T-helper 1 cell treated with Interleukin-12 subunit alpha and Interleukin-12 subunit beta and Interleukin-4 antibody, amounts not matched to agents 30 ng/mL and 1 ng/mL, for 36 hours (primary cell): ENCODE measurements at regions not wholly inside any gene's neighbourhood (a gene's known extent, or its start where the extent isn't known, plus 50 kb on each side); places are given as distances from the start of the nearest gene placed in this dataset.

Experiments used
- intact Hi-C: fragments of 100-400 bp; cut with micrococcal nuclease; formaldehyde crosslinking; loops from one replicate; pipeline ENCODE4 v1.15.1; 2024

DNA sequence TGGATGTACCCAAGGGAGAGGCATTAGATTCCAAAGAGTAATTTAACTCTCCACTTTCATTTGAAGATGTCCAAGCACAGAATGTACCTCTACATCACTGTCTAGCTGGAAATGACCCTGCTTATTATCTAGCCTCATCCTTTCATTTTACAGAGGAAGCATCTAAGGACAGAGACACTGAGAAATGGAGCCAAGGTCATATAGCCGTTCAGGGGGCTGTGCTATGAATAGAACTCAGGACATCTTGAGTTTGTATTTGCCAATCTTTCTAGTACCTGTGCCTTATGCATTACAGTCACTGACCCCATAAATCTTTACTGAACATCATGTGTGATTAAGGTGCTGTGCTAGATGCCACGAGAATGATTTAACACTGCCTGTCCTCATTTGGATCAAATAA lies 138.2 kb upstream of the SPTLC3 start:
- intact Hi-C loops: no loop called here

DNA sequence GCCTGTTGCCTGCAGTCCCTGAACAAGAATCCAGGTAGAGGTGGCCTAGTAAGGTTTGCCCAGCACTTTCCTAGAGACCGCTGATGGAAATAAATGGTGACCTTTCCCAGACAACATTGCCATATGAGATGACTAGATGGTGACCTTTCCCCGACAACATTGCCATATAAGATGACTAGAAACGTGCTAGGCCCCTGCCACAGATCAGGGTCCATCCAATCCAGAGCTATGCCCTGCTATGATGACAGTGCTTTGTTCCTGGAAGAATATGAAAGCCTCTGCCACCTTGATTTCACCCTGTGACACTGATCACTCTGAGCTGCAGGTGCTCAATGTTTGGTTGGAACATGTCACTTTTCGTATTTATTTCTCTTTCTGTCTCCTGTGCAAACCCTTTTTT lies 133.8 kb upstream of the SPTLC3 start:
- intact Hi-C loops: no loop called here

DNA sequence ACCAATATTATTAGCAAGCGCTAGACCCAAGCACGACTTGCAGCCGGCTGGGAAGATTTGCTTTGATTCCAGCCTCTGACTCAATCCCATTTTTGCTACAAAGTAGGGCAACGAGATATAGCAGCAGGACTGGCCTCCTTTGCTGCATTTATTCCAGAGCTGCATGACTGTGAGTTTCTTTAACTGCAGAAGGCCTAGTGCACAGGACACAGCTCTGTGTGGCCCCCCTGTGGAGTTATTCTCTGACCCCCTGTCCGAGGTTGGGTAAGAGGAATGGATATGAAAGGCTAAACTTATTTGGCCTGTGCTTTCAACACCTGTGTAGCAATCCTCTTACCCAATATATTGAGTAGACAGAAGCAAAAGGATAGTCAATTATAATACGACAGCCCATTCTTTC lies 133.3 kb upstream of the SPTLC3 start:
- intact Hi-C loops: no loop called here

DNA sequence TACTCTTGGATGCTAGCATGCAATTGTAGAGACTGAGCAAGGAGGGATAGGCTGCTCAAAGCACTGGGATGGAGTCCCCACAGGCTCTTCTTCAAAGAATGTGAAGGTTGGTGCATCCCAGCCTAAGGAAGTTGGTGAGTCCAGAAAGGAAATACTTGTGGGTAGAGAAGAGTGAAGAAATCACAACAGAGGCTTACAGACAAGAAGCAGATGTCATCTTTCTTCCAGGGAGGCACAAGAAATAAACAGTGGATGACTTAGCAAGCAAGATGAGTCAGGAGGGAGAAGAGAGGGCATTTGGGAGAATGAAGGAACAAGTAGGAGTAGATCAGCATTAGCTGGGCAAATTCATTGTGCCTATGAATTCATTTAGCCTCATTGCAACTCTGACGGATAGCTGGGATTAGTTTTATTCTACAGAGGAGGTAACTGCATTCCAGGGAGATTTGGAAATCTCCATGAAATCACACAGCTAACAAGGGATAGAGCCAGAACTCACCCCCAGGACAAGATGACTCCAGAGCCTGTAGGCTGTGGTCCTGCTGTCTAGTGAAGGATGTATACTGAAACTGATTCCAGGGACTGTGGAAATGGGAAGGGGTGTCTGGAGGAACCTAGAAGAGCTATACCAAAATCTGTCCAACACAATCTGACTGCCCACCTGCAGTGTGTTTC lies 125.8 kb upstream of the SPTLC3 start:
- intact Hi-C loops: no loop called here

DNA sequence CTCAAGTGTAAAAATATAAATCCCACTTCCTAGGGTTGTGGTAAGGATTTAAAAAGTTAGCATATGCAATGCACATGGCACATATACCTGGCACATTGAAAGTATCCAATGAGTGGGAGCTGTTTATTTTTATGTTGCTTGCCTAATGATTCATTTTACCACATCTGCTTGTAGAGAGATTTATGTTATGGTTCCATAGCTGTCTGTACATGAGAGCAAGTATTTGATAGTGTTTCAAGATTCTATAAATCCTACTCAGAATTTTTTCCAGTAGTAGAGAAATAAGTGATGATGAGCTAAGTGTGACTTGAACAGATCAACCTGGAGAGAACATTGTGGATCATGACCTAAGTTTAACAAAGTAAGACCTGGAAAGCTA lies 125.3 kb upstream of the SPTLC3 start:
- intact Hi-C loops: no loop called here

DNA sequence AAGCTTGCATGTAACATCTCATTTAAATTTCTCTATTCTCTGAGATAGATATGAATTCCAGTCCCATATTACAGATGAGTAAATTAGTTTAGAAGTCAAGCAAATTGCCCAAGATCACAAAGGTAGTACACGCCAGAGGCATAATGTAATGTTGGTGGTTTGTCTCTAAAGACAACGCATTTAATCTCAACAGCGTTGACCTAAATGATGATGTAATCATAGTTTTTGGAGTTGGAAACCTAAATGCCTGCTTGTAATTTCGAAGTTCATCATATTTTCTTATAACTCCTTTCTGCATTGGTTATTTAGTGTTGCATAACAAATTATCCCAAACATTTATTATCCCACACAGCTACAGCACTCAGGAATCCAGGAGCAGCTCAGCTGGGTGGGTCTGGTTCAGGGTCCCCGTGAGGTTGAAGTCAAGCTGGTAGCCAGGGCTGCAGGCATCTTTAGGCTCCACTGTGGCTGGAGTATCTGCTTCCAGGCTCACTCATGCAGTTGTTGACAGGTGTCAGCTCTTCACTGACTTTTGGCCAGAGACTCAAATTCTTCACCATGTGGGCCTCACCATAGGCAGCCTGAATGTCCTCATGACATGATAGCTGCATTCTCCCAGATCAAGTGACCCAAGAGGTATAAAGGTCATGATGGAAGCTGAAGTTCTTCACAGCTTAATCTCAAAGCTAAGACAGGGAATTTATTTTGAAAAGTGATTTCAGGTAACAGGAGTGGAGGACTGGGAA lies 122.0 kb upstream of the SPTLC3 start:
- intact Hi-C loops: no loop called here

DNA sequence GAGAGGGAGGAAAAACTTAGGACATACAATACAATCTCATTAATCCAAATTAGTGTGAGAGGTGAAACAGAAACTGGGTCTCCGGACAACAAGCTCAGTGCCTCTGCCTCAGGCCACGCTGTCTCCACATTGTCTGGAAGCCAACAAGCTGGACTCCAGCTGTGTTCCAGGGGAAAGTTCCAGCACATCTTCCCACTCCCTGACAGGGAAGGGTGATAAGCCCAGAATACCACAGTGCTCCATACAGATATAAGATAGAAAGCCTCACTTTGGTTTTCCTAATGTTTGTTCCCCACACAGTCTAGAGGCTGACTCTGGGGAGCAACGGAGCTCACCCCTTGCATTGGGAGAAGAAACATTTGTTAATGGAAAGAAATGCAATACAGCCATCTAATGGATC lies 117.1 kb upstream of the SPTLC3 start:
- intact Hi-C loops: no loop called here

DNA sequence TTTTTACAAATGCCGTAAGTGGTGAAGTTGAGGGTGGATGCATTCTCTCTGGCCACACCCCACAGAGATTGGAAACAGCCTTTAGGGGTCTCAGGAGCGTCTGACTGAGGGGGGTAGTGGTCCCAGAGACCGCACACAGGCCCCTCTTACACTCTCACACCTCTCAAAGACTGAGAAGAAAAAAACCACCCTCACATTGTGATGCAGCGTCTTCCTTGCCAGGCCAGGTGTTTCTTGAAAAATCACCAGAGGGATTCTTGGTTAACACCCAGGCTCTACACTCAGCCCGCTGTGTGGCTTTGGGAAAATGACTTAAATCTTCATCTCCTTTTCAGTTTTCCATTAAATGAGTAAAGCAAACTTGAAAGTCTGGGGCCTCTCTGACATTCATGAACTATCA lies 115.8 kb upstream of the SPTLC3 start:
- intact Hi-C loops: no loop called here

DNA sequence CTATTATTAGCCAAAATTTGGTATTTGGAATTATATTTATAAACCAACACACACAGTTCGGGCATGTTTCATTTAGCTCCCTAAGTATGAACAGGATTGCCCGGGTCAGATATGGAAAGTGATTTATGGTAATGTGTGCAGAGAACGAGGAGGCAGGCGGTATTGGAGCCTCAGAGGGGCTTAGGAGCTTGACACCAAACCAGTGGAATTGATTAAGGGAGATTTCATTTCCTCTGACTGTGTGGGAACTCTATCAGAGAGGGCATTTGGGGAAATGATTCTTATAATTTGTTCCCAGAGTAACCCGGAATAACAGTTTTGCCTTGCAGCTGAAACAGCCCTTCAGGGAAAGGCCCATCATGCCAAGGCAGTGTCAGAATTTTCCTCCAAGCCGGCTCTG lies 115.1 kb upstream of the SPTLC3 start:
- intact Hi-C loops: no loop called here

DNA sequence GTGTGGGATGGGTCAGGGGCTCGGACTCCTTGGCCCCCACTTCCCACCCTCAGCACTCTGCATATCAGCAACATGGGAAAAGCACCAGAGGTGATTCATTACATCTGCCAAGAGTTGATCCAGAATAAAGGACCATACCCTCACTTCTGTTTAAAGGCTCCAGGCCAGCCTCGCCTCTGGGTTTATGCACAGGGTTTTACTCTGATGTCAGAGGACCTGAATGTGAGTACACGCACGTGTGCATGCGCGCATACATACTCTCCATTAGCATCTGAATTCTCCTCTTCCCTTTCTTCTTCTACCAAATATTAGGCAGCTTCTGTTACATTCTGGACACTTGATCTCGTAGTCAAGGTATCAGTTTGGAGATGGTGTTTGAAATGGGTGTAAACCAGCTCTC lies 114.7 kb upstream of the SPTLC3 start:
- intact Hi-C loops: no loop called here

DNA sequence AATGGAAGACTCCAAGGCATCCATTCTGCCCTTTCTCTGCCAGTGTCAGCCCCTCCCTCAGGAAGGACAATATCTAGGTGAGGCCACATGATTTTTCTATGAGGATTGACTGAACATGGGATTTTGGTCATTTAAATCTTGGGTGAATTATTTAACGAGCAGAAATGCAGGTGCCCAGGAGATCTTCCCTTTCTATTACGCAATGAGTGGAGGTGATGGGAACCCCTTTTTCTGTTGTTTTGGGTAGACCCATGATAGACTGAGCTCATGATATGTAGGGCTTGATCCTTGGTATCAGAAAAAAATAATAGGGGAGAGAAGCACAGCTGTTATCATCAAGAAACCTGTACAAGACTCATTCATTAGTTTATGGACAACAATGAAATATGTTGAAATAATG lies 112.6 kb upstream of the SPTLC3 start:
- intact Hi-C loops: no loop called here

DNA sequence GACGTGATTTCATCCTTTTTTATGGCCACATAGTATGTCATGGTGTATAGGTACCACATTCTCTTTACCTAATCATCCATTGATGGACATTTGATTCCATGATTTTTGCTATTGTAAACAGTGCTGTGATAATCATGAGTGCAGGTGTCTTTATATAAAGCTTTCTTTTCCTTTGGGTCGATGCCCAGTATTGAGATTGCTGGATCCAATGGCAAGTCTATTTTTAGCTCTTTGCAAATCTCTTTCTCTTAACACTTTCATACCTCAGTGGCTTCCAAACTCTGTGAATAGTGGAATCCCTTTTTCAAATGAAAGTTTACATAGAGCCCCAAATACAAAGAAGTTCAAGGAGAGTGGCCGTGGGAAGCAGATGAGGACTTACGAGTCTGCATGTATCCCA lies 105.8 kb upstream of the SPTLC3 start:
- intact Hi-C loops: no loop called here

DNA sequence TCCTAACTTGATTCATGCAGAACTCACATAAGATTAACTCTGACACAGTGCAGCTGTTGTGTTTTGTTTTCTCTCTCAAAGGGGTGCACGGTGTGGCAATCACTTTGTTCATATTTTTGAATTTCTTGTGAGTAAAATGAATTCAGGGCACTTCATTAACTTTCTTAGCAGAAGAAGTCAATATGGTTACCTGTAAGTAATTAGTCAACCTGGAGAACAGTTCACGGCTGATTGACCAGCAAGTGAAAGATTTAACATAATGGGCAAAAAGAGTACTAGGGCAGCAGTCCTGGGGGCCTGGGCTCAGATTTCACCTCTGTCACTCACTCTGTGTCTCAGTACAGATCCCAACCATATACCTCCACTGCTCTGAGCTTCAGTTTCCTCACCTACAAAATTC lies 102.4 kb upstream of the SPTLC3 start:
- intact Hi-C loops: no loop called here

DNA sequence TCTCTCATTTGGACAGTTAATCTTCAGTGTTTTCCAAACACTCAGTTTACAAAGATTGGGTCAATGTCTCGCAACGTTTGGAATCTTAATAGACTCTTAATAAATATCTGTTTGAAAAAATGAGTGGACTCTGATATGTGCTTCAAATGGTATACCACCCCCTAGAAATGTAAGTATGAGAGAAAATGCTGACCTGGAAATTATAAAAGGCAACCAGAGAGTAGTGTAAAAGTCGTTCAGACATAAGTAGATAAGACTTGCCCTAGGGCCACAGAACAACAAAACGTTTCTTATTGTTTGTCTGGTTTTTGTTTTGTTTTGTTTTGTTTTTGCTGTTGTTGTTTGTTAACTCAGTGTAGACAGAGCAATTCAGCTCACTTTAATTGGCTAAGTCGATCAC lies 97.4 kb upstream of the SPTLC3 start:
- intact Hi-C loops: no loop called here

DNA sequence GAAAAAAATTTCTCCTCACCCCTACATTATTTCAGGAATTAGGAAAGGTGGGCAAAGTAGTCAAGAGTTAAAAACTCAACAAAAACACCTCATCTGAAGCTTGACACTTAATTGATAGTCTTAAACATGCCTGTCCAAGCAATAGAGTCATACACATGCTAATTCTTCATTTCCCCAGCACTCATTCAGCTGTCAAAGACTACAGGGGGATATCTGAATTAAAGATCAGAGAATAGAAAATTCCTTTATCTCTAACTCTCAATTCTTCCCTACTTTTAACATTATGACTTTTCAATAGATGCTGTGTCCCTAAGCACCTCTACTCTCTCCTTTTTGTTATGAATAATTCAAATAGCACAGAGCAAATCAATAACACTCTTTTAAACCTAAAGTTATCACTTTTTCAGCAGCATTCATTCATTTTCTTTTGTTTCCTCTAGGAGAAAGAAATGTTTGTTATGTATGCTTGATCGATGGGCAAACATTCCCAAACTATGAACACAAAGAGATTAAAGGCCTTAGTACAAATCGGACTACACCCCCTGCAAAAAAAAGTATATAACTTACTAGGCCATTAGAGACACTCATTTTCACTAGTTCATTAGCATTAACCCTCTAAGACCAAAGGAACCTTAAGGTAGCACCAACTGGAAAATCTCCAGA lies 94.9 kb upstream of the SPTLC3 start:
- intact Hi-C loops: no loop called here

DNA sequence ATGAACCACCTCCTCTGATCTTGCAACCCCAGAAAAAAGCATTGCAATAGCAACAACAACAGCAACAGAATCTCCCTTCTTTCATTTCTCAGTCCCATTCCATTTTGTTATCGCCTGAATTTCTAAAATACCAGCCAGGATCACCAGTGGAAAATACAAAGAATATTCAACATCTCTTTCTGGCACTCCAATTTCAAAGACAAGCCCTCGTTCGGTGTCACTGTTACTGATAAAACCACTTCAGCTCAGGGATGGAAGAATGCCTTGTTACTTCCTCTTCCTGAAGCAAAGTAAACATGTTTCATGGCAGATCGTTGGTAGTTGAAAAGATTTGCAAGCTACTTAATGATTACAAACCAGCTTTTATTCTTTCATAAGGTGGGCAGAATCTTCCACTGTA lies 94.0 kb upstream of the SPTLC3 start:
- intact Hi-C loops: no loop called here

DNA sequence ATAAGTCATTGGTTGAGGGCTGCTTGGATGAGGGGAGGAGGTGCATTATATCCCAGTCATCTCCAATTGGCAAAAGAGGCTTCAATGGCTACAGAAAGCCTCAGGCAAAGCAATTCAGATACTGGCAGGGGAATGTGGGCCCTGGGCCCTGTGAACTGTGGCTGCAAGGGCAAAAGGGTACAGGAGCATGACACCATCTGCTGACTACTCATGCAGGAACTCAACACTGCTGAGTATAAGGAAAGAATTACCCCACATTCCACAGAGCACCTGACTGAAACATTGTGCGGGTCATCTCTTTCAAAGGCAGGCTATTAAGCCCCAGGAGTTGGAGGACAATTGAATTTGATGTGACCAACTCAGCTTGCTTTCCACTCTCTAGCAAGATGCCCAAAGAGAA lies 92.1 kb upstream of the SPTLC3 start:
- intact Hi-C loops: no loop called here

DNA sequence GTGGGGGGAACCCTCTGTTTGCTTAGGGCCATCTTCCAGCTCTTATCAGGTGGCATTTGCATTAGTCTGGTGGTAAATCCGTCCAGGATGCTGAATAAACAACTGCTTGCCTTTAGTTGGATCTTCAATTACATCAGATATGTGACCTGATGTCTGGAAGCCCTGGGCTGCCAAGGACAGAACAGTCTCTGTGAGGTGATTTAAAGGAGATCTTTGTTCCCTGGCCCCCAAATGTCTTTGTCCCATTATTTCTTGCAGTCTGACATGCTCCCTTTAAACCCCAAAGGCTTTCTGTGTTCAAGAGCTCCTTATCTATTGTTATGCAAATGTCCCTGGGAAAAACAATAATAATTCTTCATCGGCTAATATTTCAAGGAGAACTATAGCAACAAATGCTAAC lies 84.6 kb upstream of the SPTLC3 start:
- intact Hi-C loops: loop anchor here (10.0 kb wide), 1 partner anchor 1131 kb away; no protein-coding TSS in a partner anchor

DNA sequence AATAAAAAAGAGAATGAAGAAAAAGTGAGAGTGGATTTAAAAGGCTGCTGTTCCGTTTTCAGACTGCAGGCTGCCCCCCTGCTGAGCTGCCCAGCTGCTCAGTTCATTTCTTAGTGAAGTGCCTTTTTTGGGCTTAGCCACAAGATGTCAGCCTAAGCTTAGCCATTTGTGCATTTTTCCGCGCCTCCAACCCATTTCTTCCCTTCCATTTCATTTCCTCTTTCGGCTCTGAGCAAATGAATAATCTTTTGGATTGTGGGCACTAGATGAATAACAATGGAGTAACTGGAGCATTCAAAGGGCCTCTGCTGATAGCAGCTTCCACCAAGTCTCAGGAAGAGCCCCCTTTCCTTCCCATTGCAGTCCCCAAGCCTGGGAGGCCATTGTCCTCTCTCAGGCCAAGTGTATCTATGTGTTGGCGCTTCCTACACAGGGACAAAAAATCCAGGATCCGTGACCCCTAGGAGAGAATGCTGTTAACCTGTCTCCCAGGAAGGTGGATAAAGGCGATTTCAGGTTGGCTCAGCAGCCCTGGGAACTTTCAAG lies 83.5 kb upstream of the SPTLC3 start:
- intact Hi-C loops: loop anchor here (1.0 to 10.0 kb wide), 5 partner anchors 181 to 1130 kb away; no protein-coding TSS in a partner anchor

DNA sequence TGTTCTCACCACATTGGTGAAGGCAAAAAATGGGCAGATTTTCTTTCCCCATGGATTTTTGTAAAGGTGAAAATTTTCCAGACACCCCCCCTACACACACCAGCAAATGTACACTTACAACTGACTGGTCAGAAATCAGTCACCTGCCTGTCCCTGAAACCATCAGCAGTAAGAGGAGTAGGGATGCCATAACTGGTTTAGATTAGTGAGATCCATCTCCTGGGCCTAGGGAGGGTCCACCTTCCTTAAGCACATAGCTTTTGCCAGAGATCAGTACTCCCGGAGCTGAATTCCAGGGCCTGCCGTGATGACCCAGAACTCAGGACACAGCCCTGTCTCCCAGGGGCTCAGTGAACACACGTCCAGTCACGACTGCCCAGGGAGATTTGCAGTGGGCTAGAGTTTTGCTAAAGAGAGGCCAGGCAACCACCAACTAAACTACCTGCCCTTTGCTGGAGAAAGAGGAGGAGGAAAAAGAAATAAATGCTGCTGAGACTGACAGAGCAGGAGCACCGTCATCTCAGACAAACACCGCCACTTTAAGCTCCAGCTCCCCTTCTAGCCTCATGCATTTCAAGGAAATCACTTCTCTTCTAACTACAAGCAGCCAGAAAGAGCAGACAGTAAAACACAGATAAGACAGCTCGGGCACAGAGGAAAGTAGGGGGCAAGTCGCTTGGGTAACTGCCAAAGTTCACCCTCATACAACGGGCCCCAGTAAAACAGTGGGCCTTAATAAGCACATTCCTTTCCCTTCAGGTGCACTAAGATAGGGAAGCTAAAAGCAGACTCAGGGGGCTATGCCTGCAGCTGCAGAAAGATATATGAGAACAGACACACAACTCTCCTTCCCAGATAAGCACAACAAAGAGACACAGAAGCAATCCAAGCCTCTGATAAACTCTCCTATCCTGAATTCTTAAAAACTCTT lies 82.6 kb upstream of the SPTLC3 start:
- intact Hi-C loops: loop anchor here (1.0 to 10.0 kb wide), 5 partner anchors 180 to 1129 kb away; no protein-coding TSS in a partner anchor

DNA sequence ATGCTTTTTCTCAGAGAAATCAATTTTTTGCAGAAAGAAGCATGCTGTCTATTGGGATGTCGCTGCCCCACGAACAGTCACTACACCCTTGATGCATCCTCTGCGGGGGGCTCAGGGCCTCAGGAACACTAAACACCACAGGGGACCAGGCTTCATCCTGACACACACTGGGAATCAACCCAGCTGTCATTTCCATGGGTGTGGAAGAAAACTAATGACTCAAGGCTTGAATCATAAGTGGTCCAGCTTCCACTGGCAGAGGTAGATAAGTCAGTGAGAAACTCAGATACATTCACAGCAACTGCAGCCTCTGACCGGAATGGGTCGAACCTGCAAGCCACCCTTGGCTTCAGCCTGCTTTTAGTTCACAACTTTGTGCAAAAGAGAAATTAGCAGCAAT lies 81.3 kb upstream of the SPTLC3 start:
- intact Hi-C loops: loop anchor here (5.0 to 10.0 kb wide), 2 partner anchors 845 to 1127 kb away; no protein-coding TSS in a partner anchor
